ENCODE measurements at regions not wholly inside any gene's neighbourhood (a gene's known extent, or its start where the extent isn't known, plus 50 kb on each side); places are given as distances from the start of the nearest gene placed in this dataset.
A peak's percentile ranks its signal among the peaks of the same experiment; 100 is the strongest.
"Not testable (repeated sequence)": the region's sequence is repeated elsewhere in the genome, so short reads cannot be mapped to it uniquely, and the experiment has no call there.

DNA sequence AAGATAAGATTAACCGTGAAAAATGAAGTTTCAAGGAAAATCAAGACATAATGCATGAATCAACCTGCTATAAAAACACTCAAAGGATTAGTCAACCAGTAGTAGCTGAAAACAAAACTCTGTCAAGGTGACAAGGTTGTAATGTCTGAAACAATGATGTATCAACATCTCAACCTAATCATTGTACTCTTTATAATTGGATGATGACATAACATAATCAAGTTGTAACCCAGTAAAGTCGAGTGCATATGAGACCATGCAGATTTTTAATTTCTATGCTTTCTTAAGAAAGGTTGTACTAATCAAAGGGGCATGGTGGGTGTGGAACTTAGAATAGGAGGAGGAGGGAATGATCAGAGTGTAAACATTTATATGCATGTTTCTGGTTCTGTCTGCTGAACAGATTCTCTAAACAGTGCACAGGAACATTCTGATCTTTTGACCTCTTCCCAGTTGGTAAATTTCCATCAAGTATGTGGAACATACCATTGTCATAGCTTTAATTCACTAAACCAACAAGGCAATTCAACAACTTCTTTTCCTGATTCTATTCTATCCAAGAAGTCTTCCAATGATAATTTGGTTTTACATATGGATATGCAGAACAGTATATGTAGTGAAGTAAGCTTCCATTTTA is 253.7 kb downstream of the TTC6 start:
- DNase-seq = no peak

DNA sequence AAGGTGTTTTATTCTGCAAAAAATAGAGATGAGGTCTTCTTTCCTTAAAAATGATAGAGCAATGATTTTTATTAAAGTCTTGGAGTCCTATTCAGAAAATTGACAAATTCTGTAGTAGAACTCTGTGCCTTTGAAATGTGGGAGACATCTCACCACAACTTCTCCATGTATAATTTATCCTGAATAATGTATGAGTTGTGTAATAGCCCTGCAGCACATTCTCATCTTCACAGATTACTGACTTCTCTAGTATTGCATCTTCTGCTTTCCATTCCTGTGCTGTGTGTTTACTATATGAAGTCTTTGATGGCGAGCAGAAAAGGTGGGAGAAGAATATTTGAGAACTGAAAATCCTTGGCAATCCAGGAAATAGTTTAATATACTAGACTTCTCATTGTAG is 255.6 kb downstream of the TTC6 start:
- no peak for DNase-seq

DNA sequence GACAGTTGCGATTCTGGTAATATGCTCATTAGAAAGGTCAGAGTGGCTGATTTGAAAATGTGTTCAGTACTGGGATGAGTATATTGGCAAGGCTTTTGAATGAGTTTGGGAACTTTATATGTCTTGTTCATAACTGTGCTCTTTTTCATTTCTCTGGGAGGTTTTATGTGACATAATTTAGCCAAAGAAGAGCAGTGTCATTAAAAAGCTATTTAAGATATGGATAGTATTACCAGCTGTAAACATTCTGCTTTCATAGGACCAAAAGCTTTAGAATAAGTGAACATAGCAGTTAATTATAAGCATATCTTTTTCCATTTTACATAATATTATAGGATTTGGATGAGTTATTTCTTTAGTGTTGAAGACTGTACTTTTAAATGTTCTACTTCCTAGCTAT is 260.4 kb downstream of the TTC6 start:
- no peak for DNase-seq

DNA sequence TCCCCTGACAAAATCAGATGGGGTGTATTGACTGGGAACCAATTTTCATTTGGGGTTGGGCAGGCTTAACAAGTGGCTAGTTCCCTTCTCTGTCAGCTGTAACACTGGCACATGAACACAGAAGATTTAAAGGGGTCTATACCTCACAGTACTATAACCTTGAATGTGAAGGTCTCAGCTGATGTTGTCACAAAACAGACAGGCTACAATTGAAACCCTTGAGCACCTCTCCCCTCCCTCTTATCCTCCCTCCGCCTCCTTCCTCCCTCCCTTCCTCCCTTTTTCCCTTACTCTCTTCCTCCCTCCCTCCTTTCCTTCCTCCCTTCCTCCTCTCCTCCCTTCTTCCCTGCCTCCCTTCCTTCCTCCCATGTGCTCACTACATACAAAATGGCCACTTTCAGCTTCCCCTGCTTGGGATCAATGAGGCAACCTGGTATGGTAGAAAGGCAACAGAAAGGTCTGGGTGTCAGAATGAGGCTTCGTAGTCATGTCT is 262.4 kb downstream of the TTC6 start:
- DNase-seq = no peak

DNA sequence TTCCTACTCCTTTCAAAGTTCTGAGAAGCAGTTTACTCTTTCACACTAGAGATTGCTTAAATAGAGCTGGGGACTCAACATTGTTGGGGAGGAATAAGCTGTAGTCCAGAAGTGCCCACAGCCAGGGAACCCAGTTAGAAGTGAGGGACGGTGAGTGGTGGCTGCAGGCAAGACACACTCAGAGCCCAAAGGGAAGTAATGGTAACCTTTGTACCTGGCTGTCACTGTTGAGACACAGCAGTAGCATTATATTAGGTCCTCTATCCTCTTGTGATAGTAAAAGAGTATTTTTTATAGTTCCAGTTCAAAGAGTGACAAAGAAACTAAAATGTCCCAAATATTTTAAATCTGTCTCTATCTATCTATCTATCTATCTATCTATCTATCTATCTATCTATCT is 263.3 kb downstream of the TTC6 start:
- no peak for DNase-seq

DNA sequence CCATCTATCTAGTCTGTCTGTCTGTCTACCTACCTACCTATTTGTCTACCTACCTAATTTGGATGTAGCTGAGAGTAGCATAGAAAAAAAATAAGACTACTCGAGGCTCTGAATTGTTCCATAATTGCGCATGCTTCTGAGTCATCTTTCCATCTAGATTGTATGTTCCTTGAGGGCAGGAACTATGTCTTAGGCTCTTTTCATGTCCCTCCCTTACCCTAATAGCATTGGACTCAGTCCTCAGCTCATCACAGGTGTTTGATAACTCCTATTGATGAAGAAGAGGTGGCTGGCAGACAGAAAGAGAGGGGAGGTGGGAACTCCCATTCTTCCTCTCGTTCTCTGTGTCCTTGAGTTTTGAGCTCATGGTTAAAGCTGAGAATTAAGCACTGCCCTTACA is 263.7 kb downstream of the TTC6 start:
- no peak for DNase-seq

DNA sequence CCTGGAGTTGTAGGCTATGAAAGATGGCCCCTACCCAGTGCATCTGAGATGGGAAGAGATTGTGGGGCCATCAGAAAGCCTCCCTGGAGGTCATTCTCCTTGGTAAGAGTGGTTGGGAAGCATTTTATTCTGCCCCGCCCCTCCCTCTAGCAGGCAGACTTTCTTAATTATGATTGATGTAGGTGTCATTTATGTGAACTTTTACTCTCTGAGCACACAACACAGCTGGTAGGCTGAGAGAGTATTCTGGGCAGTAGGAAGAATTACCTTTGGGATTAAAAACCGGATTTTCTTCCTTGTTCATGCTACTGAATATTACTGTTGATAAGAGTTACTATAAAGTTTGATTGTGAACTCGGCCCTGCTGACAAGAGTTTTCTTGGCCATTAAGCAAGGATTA is 266.8 kb downstream of the TTC6 start:
- DNase-seq = peak in 1 of 2 experiments; percentile 13

DNA sequence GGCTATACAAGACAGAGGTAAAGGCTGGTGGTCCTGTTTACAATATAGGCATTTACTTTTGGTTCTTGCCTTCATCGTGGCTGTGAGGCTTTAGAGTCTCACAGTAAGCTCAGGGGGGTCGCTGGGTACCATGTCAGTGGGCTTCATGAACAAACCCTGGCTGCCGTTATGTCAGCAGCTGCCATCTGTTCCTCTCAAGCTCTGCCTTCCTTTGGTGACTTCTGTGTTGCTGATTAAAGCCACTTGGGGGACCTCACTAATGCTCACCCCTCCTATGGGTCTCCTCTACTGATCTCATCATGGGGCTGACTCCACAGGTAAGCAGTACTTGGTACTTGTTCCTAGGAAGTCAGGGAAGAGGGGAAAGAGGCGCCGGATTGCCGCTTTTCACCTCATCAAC is 268.7 kb downstream of the TTC6 start:
- peak in 1 of 2 experiments; percentile 8 for DNase-seq

DNA sequence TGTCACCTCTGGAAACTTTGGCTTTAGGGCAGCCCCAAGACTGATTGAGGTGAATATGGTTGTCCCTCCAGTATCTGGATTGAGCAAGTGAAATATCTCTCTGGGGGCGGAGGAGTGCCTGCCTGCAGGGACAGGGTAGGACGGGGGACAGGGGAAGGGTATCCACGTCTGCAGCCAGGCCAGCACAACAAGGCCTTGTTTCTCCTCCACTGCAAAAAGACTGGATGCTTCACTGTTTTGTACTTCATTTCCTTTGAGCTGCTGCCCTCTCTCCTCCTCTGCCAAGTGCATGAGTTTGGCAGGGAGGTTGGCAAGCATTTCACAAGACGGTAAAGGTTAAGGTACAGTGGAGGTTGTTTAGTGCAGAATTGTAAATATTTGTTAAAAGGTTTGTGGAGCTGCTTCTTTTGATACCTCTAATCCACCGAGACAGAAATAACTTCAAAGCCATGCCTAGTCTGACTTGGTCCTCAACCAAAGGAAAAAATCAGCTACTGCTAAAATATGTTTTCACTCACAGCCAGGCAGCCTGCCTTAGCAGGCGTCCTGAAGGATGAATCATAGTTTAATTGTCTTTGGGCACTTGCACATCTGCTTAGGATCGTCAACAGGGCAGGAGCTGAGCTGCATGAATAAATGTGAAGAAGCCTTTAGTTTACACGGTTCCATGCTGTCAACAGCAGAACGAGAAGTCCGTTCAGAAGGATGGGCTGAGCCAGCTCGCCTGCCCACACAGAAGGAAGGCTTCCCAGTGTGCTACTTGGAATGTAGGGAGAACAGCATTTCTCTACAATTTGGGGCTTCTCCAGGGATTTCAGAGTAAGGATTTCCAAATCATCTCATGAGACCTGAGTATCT is 269.7 kb downstream of the TTC6 start:
- peak; percentile 71 to 90 for DNase-seq

DNA sequence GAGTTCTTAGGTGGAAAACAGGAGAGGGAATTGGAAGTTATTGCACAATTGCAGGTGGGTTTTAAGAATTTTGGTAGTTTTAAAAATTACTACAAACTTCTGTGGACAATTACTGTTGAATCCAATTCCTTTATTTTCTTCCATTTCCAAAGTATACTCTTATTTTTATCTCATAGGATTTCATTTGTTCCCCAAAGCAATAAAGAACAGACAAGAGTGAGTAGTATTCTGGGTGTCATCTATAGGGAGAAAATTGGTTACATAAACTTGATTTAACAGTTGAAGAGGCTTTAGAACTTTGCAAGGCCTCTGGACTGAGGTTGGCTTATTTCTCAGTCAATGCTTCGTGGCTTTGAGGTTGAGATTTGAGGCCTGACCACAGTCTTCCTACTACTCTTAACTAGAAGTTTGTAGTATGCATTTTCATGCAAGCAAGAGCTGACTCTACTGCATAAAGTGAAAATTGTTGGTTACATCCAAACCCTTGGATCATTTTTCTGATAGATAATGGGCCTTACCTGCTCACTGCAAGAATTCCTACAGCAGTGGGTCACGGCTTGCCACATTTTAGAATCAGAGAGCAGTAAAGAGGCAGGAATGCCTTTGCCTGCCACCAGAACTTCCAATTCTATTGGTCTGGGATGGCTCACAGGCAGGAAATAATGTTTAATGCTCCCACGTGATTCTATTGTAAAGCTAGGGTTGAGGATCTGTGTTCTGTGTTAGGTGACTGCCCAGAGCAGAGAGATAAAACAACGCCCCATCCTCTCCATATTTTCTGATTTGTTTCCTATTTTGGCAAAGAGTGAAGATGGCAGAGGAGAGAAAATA is 270.5 kb downstream of the TTC6 start:
- DNase-seq = no peak

DNA sequence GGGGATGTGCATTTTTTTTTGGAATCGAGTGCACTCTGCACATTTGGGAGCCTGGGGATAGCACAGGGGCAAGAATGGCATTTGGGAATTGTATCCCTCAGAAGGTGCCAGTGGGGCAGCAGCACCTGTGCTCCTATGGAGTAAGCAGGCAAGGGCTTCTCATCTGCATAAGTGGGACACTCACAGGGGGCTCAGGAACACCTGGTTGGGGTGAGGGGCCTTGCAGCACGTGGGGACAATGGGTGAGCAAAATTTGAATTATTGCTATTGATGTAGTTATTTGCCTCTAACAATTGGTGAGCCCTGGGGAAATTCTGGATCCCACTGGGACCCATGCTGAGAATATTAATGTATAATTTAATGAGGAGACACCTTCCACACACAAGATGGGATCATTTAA is 274.2 kb downstream of the TTC6 start:
- no peak for DNase-seq

DNA sequence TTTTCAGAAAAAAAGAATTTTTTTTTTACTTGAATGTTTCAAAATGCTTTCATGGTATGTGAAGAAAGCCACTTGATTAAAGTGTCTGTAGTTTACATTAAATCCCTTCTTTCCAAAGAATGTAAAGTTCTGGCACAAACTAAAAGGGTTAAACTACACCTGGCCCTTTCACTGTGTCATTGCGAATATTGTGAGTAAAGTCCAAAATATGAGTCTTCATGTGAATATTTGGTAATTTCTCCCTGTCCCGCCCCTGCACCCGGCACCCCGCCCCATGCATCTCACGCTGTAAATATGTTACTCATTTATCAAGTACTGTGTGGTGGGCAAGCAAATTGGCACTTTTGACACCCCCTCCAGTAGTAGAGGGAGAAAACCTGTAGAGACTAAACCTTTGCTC is 274.7 kb downstream of the TTC6 start:
- no peak for DNase-seq

DNA sequence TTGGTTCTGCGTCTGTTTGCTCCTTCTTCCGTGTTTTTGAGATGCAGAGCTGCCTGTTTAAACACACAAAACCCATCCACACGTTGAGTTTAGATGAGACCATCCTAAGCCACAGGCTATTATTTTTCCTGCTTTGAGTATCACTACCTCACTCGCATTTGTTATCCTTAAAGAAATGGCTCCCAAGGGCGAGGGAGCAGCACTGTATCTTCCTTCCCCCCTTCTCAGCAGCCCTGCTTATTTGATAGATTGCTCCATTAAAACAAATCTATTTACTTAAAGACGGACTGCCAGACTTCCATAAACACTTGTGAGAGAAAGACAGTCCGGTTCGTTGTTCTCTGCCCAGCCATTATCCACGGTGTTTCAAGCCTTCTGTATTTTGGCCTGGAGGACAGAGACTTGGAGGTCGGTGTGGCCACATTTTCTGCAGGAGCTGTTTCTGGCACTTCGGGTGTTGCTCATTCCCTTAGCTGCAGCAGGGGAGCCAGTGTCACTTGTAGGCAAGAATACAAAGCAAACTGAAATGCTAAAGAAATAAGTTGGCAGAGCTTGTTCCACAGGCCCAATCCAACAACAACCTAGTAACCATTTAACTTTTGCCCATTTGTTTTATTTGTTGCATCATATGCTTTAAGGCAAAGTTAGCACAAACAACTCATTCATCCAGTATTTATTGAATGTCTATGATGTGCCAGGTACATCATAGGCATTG is 275.4 kb downstream of the TTC6 start:
- DNase-seq = no peak

DNA sequence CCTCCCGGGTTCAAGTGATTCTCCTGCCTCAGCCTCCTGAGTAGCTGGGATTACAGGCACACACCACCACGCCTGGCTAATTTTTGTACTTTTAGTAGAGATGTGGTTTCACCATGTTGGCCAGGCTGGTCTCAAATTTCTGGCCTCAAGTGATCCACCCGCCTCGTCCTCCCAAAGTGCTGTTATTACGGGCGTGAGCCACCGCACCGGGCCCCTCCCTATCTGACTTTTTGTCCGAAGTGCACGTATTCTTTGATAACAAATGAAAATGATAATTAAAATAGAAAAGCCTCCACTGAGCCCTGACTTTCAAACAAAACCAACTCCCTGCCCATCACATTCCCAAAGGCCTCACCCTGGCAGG is 278.6 kb downstream of the TTC6 start:
- not testable (repeated sequence) for DNase-seq

DNA sequence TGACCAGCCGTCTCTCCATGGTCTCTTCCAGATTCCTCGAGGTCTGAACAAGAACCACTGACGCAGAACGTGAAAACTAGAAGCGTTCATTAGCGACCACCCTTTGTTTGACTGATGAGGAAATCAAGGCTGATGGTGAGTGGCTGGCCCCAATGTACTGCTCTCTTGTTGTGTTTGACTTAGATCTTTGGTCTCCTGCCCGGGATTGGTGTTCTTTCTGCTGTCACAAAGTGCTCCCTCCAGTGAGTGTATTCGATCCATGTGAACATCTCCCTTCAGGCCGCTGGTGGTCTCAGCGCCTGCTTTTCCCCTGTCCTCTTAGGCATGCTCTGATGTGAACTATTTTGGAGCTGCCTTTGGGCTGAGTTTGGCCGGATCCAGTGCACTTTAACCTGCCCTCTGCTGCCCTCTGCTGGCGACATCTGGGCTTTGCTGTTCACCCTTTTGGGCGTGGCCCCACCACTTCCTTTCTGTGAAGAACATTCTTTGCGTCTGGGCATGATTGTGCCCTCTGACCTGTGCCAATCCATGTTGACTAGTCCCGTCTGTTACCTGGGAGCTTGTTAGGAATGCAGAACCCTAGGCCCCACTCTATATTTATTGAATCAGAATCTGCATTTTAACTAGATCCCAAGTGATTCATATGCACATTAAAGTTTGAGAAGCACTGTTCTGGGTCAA is 279.1 kb downstream of the TTC6 start:
- DNase-seq = peak; percentile 75 to 91

DNA sequence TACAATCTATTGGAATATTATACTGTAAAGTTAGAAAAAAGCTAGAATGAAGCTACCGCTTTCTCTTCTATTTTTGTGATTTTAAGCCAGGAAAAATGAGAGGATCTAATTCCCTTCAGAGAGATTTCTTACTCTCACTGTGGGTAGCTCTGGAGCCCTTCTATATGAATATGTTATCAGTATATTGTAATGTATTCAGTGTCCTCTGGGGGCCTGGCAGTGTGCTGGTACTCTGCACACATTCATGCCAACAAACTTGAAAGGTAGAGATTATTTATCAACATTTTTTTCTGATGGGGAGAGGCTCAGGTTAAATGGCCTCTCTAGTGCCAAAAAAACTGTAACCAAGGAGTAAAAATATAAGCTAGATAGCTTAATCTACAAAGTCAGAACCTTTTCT is 292.8 kb downstream of the TTC6 start:
- DNase-seq = no peak

DNA sequence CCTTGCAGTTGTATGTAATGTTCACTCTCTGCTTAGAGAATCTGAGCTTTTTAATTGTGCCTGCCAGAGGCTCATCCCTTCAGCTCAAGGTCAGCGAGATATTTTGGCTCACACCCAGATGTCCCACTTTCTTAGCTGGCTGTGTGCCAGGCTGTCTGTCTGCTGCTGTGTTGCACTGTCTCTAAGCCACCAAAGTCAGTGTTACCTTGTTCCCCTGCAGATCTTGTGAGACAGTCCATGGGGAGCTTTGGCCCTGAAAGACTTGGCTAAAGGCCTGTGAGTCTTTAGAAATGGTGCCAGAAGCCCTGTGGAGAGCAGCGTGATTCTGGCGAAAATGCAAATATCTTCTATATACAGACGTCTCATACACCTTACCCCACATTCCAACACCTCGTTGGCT is 293.7 kb downstream of the TTC6 start:
- peak; percentile 80 to 93 for DNase-seq

DNA sequence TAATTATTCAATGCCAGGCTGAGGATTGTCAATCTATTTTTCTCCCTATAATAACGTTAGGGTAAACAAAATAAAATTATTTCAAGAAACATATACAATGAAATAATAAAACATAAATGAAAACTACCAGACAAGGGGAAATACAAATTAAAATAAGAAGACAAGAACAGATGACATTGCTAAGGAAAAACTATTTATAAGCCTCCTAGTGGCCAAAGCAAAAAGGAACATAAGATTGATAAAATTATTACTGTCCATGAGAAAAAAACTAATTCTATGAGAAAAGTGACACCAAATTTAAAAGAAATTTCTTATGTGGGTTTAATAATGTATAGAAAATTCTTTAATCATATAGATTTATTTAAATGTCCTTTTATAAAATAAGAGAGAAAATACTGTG is 294.7 kb downstream of the TTC6 start:
- no peak for DNase-seq

DNA sequence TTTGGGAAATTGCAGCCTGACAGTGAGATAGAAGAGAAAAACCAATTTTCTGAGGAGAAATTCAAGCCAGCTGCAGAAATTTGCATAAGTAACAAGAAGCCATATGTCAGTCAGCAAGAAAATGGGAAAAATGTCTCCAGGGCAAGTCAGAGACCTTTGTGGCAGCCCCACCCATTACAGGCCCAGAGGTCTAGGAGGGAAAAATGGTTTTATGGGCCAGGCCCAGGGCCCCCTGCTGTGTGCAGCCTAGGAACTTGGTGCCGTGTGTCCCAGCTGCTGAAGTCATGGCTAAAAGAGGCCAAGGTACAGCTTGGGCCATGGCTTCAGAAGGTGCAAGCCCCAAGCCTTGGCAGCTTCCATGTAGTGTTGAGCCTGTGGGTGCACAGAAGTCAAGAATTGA is 296.1 kb downstream of the TTC6 start:
- DNase-seq = not testable (repeated sequence)

DNA sequence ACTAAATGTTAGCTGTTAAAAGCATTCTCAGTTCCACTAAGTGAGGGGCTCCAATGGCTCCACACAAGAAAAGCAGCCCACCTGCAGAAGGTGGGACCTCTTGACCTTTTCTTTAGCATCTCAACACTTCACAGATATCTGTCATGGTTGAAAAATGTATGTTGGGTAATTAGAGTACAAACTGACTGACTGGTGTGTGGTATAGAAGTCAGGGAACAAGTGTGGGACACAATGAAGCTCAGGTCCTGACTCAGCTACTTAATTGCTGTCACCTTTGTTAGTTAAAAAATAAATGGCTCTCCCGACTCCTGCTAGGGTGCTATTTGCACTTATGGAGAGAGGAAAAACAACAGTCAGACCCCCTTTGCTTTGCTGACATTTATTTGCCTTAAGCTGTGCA is 299.0 kb downstream of the TTC6 start:
- no peak for DNase-seq

DNA sequence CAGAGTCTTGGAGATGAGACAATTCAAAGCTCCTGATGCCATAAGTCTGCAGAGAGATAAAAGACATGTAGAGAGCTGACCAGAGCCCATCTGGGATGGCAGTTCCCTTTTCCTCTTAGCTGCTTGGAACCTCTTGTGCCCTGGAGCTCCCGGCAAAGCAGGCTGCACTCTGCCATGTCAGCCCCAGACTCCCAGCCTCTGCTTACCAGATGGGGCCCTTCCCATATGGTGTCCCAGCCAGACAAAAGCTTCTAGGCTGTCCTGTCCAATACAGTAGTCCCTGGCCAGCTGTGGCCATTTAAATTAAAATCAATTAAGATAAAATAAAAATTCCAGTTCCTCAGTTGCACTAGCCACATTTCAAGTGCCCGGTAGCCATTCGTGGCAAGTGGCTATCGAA is 303.9 kb downstream of the TTC6 start:
- no peak for DNase-seq

DNA sequence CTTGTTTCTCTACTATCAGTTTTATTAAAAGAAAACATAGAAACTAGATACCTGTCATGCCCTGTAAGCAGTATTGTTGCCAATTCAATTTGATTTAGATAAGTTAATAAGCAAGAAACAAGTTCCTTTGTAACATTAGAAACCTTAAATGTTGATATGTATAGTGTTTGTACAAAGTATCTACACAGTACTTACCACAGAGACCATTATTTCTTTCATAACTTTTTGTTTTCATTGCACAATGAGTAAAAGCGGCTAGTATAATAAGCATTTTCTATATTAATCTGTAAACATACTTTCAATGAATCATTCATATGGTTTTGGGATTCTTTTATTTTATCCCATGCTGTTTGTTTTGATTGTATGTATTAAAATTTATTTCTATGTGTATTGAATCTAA is 305.1 kb downstream of the TTC6 start:
- DNase-seq = no peak

Measured in NCI-H446 (cell line).